ENCODE measurements at regions not wholly inside any gene's neighbourhood (a gene's known extent, or its start where the extent isn't known, plus 50 kb on each side); places are given as distances from the start of the nearest gene placed in this dataset.

- Histone ChIP-seq H3K36me3 (ENCODE audit: control insufficient read depth, insufficient read depth, low read length) (no peaks in the 10 kb centered on the region), H3K27ac (ENCODE audit: low read length) (no peak overlapping the region), H3K4me1 (ENCODE audit: control insufficient read depth, insufficient read depth, low read length) (no peaks in the 10 kb centered on the region), H3K27me3 (ENCODE audit: control insufficient read depth, insufficient read depth, low read length) (no peaks in the 10 kb centered on the region), H3K4me3 (ENCODE audit: low read depth in 2 of 2, low read length in 2 of 2) (no peak overlapping the region), H3K9me3 (ENCODE audit: control insufficient read depth, insufficient read depth, low read depth, low read length) (no peaks in the 10 kb centered on the region)
- no peak for ATAC-seq
- DNase-seq (ENCODE audit: low read depth, low spot score), result no peak
- ChIA-PET POLR2A (no interaction called here), CTCF (no interaction called here)
- no TSS peak for BruUV-seq (replicated peaks)
- TF ChIP-seq TCF7L2 (IDR thresholded peaks at IDR 0.05; ENCODE audit: low read depth, low read length) (no peak), POLR2AphosphoS5 (IDR thresholded peaks at IDR 0.05; ENCODE audit: low read depth, low read length) (no peak), SIN3A (IDR thresholded peaks at IDR 0.05; ENCODE audit: borderline replicate concordance, insufficient read depth, low read depth, low read length) (no peak), REST (IDR thresholded peaks at IDR 0.05; ENCODE audit: insufficient read depth in 1 of 2, low read depth in 2 of 2, low read length in 1 of 2) (no peak)
- TF ChIP-seq, protein P1, sequence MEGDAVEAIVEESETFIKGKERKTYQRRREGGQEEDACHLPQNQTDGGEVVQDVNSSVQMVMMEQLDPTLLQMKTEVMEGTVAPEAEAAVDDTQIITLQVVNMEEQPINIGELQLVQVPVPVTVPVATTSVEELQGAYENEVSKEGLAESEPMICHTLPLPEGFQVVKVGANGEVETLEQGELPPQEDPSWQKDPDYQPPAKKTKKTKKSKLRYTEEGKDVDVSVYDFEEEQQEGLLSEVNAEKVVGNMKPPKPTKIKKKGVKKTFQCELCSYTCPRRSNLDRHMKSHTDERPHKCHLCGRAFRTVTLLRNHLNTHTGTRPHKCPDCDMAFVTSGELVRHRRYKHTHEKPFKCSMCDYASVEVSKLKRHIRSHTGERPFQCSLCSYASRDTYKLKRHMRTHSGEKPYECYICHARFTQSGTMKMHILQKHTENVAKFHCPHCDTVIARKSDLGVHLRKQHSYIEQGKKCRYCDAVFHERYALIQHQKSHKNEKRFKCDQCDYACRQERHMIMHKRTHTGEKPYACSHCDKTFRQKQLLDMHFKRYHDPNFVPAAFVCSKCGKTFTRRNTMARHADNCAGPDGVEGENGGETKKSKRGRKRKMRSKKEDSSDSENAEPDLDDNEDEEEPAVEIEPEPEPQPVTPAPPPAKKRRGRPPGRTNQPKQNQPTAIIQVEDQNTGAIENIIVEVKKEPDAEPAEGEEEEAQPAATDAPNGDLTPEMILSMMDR (IDR thresholded peaks at IDR 0.05), result no peak
- in situ Hi-C loops (cut with HindIII; ENCODE audit: low pct_unique_long_range_greater_than_20kb, low sequenced_read_pairs), result no loop called here
- intact Hi-C loops (cut with micrococcal nuclease; ENCODE audit: unreplicated experiment), result no loop called here
These were observed 241.6 kb upstream of the CACNA2D1 start for GRCh38 chr7:82685214-82685613.

DNA sequence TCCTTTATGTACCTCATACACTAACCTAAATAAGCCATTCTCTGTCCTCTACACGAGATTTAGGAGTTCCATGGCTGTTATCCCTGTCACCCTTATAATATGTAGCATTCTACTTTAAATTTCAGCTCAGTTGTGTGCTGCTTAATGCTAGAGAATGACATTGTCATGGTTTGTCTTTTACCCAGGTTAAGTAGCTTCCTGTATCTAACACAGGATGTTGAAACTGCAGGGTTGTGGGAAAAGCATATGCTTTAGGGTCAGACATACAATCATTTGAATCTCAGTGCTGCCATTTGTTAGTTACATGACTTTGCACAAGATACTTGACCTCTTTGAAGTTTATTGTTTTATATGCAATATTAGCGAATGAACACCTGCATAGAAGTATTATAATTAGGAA lies 235.1 kb upstream of the CACNA2D1 start:
- Histone ChIP-seq H3K27ac (ENCODE audit: low read length) (no peak overlapping the region), H3K36me3 (ENCODE audit: control insufficient read depth, insufficient read depth, low read length) (no peaks in the 10 kb centered on the region), H3K27me3 (ENCODE audit: control insufficient read depth, insufficient read depth, low read length) (no peaks in the 10 kb centered on the region; the same call in 1 of the 2 replicates), H3K4me1 (ENCODE audit: control insufficient read depth, insufficient read depth, low read length) (no peaks in the 10 kb centered on the region), H3K9me3 (ENCODE audit: control insufficient read depth, insufficient read depth, low read depth, low read length) (no peaks in the 10 kb centered on the region), H3K4me3 (ENCODE audit: low read depth in 2 of 2, low read length in 2 of 2) (no peak overlapping the region)
- ChIA-PET POLR2A (no interaction called here), CTCF (no interaction called here)
- BruUV-seq (replicated peaks), result no TSS peak
- in situ Hi-C loops (cut with HindIII; ENCODE audit: low pct_unique_long_range_greater_than_20kb, low sequenced_read_pairs) (no loop called here), intact Hi-C loops (cut with micrococcal nuclease; ENCODE audit: unreplicated experiment) (no loop called here)
- no peak for DNase-seq (ENCODE audit: low read depth, low spot score)
- TF ChIP-seq TCF7L2 (IDR thresholded peaks at IDR 0.05; ENCODE audit: low read depth, low read length) (no peak), SIN3A (IDR thresholded peaks at IDR 0.05; ENCODE audit: borderline replicate concordance, insufficient read depth, low read depth, low read length) (no peak), REST (IDR thresholded peaks at IDR 0.05; ENCODE audit: insufficient read depth in 1 of 2, low read depth in 2 of 2, low read length in 1 of 2) (no peak), POLR2AphosphoS5 (IDR thresholded peaks at IDR 0.05; ENCODE audit: low read depth, low read length) (no peak)
- TF ChIP-seq, protein P1 (IDR thresholded peaks at IDR 0.05), result no peak
- ATAC-seq, result no peak
